Small intestine (tissue), 7 donors: ENCODE measurements at regions not wholly inside any gene's neighbourhood (a gene's known extent, or its start where the extent isn't known, plus 50 kb on each side); places are given as distances from the start of the nearest gene placed in this dataset.

Source experiments
- DNase-seq, 2 donors: peaks; one replicate each; pipeline versions ENCODE4 v3.0.0 to v3.0.0-alpha.2; 2013
- FAIRE-seq: peaks from 2 replicates; lab custom pipeline; 2012; peaks lifted over from hg19 to GRCh38; lab: Jason Lieb, UNC
- H3K27ac ChIP-seq, 3 donors: one replicate each; pipeline ENCODE4 v1.5.1; 2013; ENCODE audit warnings: low read length in 2 of 3, mild to moderate bottlenecking in 2 of 3, control low read depth in 1 of 3, inconsistent platforms in 1 of 3, low read depth in 1 of 3, moderate library complexity in 1 of 3
- H3K27me3 ChIP-seq, 3 donors: one replicate each; pipeline ENCODE4 v1.6.1; 2013; ENCODE audit warnings: low read length in 3 of 3, inconsistent platforms in 1 of 3; ENCODE audit not compliant: control insufficient read depth in 3 of 3, insufficient read depth in 3 of 3
- H3K36me3 ChIP-seq, 3 donors: one replicate each; pipeline ENCODE4 v1.6.1; 2013; ENCODE audit warnings: low read length in 3 of 3, inconsistent platforms in 1 of 3, low read depth in 1 of 3, mild to moderate bottlenecking in 1 of 3, moderate library complexity in 1 of 3; ENCODE audit not compliant: control insufficient read depth in 3 of 3, insufficient read depth in 2 of 3
- H3K4me1 ChIP-seq, 3 donors: one replicate each; pipeline ENCODE4 v1.6.1; 2013; ENCODE audit warnings: low read length in 2 of 3, inconsistent platforms in 1 of 3, low read depth in 1 of 3, mild to moderate bottlenecking in 1 of 3, moderate library complexity in 1 of 3; ENCODE audit not compliant: control insufficient read depth in 3 of 3, insufficient read depth in 2 of 3
- H3K4me3 ChIP-seq, 3 donors: one replicate each; pipeline ENCODE4 v1.5.1; 2013; ENCODE audit warnings: low read length in 3 of 3, control low read depth in 1 of 3, inconsistent platforms in 1 of 3, low read depth in 1 of 3, mild to moderate bottlenecking in 1 of 3, moderate library complexity in 1 of 3
- H3K9me3 ChIP-seq, 2 donors: one replicate each; pipeline ENCODE4 v1.6.1; 2013; ENCODE audit warnings: low read depth in 1 of 2, low read length in 1 of 2; ENCODE audit not compliant: control insufficient read depth in 2 of 2, insufficient read depth in 1 of 2
- WGBS, 3 donors: extraction: QIAGEN DNeasy Blood & Tissue Kit; methylation state at CpG; one replicate each; pipeline ENCODE4 v1.1.7; 2013; 5-methylcytosine and 5-hydroxymethylcytosine counted together
- donor health status: healthy with polysubstance abuse.
- donor health status: control.
- donor health status: control.
- donor health status: Bipolar disorder and iron deficiency.
- donor health status: healthy.

GRCh38 chr11:116603728-116604323 is 169.0 kb downstream of the BUD13 start:
- no peaks in the 10 kb centered on the region for H3K36me3 ChIP-seq
- 80 to 86% (median 84%) methylated on average over 15 of the region's 15 CpGs for WGBS, 3 donors
- no peaks in the 10 kb centered on the region for H3K9me3 ChIP-seq
- no peaks in the 10 kb centered on the region for H3K4me1 ChIP-seq
- no peak overlapping the region for H3K4me3 ChIP-seq
- FAIRE-seq, result no peak
- no peaks in the 10 kb centered on the region for H3K27me3 ChIP-seq
- no peak overlapping the region for H3K27ac ChIP-seq
- DNase-seq, result no peak

- no peak for DNase-seq
- FAIRE-seq, result no peak
Observed at GRCh38 chr11:116602637-116602942, 170.2 kb downstream of the BUD13 start.

GRCh38 chr11:116601814-116602636 is 170.8 kb downstream of the BUD13 start:
- H3K4me3 ChIP-seq, result no peak overlapping the region
- no peak for DNase-seq
- H3K27me3 ChIP-seq, result no peaks in the 10 kb centered on the region
- FAIRE-seq, result no peak
- no peak overlapping the region for H3K27ac ChIP-seq
- no peaks in the 10 kb centered on the region for H3K4me1 ChIP-seq
- no peaks in the 10 kb centered on the region for H3K9me3 ChIP-seq
- H3K36me3 ChIP-seq, result no peaks in the 10 kb centered on the region
- 67 to 71% (median 69%) methylated on average over 11 of the region's 11 CpGs for WGBS, 3 donors

More at GRCh38 chr11:116602637-116602942, 170.2 kb downstream of the BUD13 start:
- H3K9me3 ChIP-seq, result no peaks in the 10 kb centered on the region
- no peaks in the 10 kb centered on the region for H3K27me3 ChIP-seq
- H3K4me1 ChIP-seq, result no peaks in the 10 kb centered on the region
- WGBS, 3 donors, result 52 to 67% (median 65%) methylated on average over 3 of the region's 3 CpGs
- H3K36me3 ChIP-seq, result no peaks in the 10 kb centered on the region
- no peak overlapping the region for H3K4me3 ChIP-seq
- H3K27ac ChIP-seq, result no peak overlapping the region

GRCh38 chr11:116600930-116601329 is 171.9 kb downstream of the BUD13 start:
- no peaks in the 10 kb centered on the region for H3K9me3 ChIP-seq
- 70 to 85% (median 70%) methylated on average over 4 of the region's 4 CpGs for WGBS, 3 donors
- no peak for DNase-seq

DNA sequence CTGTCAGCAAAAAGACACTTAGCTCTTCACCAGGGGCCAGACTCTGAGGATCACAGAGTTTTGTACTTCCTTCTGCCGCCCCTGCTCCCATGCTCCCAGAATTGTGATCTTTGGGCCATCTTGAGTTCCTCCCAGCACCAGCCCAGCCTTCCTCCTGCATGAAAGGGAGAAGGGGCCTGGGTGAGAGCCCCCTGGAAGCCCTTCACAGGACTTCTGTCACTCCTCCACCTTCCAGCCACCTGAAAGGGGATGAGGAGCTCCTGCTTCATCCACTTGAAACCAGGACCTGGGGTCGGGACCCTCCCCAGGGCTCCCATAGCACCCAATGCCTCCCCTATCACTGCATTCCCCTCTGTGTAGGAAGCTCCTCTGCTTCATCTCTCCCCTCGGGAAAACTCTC is 174.2 kb downstream of the BUD13 start:
- no peaks in the 10 kb centered on the region for H3K4me1 ChIP-seq
- no peaks in the 10 kb centered on the region for H3K9me3 ChIP-seq
- FAIRE-seq, result no peak
- DNase-seq, result no peak
- H3K4me3 ChIP-seq, result no peak overlapping the region
- no peaks in the 10 kb centered on the region for H3K36me3 ChIP-seq
- H3K27me3 ChIP-seq, result peaks cover 0 to 5% (median 2%) of the 10 kb centered on the region in 3 donors
- H3K27ac ChIP-seq, result no peak overlapping the region
- 61 to 72% (median 63%) methylated on average over 3 of the region's 3 CpGs for WGBS, 3 donors

More at GRCh38 chr11:116600930-116601329, 171.9 kb downstream of the BUD13 start:
- Histone ChIP-seq H3K27ac (no peak overlapping the region), H3K4me3 (no peak overlapping the region), H3K36me3 (no peaks in the 10 kb centered on the region), H3K27me3 (peaks cover 0 to 1% (median 0%) of the 10 kb centered on the region in 3 donors), H3K4me1 (no peaks in the 10 kb centered on the region)
- FAIRE-seq, result no peak

DNA sequence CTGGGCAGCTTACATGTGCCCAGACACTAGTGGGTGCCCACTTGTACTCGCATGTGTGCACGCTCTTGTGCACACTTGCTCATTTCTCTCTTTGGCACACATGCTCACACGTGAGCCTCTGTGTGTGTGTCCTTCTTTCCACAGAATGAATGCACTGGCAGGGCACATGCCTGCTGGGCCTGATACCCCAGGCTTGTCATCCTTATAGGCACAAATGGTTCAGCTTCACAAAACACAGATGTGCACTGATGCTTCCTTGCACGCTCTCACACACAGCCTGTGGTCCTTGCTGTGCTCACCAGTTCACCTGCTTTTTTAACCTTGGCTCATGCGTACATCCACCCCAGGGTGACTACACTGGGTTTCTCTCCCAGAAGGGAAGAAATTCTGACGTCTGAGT is 174.8 kb downstream of the BUD13 start:
- no peaks in the 10 kb centered on the region for H3K36me3 ChIP-seq
- no peak overlapping the region for H3K27ac ChIP-seq
- H3K27me3 ChIP-seq, result peaks cover 0 to 5% (median 2%) of the 10 kb centered on the region in 3 donors
- 80 to 88% (median 85%) methylated on average over 6 of the region's 6 CpGs for WGBS, 3 donors
- no peak overlapping the region for H3K4me3 ChIP-seq
- DNase-seq (no peak), FAIRE-seq (no peak)
- H3K4me1 ChIP-seq, result no peaks in the 10 kb centered on the region
- no peaks in the 10 kb centered on the region for H3K9me3 ChIP-seq

DNA sequence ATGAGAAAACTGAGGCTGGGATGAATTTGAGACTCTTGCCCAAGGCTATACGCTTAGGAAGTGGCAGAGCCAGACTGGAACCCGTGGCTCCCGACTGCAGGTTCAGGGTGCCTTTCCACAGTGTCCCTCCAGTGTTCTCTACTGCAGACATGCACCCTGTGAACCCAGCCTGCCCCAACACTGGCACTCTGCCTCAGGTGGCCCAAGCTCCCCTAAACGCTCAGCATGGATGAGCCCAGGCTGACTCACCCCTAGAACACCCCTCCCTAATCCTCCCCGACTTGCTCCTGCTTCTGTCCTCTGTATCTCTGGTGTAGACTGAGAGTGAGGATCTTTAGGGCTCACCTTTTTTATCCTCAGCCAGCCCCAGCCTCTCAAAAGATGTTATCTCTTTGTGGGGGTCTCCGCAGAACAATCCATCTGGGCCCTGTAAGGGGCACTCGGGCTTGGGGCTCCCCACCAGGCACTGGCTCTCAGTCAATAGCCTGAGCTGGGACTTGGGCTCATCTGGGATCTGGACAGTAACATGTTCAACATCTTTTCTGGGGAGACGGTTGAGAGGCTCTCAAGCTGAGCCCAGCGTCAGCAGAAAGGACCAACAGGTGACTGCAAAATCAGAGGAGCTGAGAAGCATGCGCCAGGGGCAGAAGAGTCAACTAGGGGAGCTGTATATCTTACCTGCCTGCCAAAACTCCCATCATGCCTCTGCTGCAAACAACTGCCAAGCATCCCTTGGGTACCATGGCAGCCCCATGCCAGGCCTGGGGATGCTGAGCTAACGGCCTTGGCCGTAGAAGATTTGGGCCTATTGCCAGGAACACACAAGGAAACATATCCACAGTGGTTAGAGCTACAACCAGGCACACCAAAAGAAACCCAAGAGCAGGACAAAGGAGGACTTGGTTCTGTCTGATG is 176.2 kb downstream of the BUD13 start:
- H3K4me1 ChIP-seq, result no peaks in the 10 kb centered on the region
- peaks cover 0 to 8% (median 2%) of the 10 kb centered on the region in 3 donors for H3K27me3 ChIP-seq

DNA sequence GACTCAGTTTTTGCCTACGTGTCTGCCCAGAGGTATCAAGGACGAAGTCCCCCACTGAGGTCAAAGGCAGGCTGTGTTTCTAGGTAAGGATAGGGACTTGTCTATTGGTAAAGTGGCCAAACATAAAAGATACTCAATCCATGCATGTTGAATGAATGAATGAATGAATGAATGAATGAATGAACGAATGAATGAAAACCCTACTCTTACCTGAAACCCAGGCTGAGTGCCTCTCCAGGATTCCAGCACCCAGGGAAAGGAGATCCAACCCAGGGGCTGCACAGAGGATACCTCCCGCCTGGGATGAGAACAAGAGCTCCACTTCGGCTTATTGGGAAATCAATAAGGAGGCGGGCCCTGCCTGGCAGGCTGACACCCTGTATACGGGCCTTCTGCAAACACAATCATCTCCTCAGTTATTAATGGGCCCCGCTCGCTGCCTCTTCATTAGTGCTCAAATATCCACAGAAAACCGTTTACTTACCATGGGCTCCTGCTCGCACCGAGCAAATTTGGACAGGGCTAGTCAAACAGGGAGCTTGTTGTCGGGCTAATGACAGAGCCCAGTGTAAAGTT is 177.4 kb downstream of the BUD13 start:
- no peaks in the 10 kb centered on the region for H3K9me3 ChIP-seq
- H3K36me3 ChIP-seq, result no peaks in the 10 kb centered on the region
- H3K4me1 ChIP-seq, result no peaks in the 10 kb centered on the region
- FAIRE-seq (no peak), DNase-seq (no peak)
- peaks cover 0 to 8% (median 2%) of the 10 kb centered on the region in 3 donors for H3K27me3 ChIP-seq
- WGBS, 3 donors, result 23 to 54% (median 35%) methylated on average over 13 of the region's 13 CpGs
- H3K4me3 ChIP-seq, result no peak overlapping the region
- no peak overlapping the region for H3K27ac ChIP-seq

More for the DNA sequence above, 176.2 kb downstream of the BUD13 start:
- H3K9me3 ChIP-seq, result no peaks in the 10 kb centered on the region
- no peak overlapping the region for H3K27ac ChIP-seq
- FAIRE-seq (no peak), DNase-seq (no peak)
- H3K36me3 ChIP-seq, result no peaks in the 10 kb centered on the region
- WGBS, 3 donors, result 74 to 80% (median 78%) methylated on average over 12 of the region's 12 CpGs
- H3K4me3 ChIP-seq, result no peak overlapping the region
